Common myeloid progenitor, CD34-positive (primary cell): ENCODE measurements at regions not wholly inside any gene's neighbourhood (a gene's known extent, or its start where the extent isn't known, plus 50 kb on each side); places are given as distances from the start of the nearest gene placed in this dataset.

ENCODE experiments used
- CTCF ChIA-PET: fragments of 350-600 bp; sonication (Branson Sonifier 250); formaldehyde crosslinking; loops from one replicate; lab custom pipeline; 2021; ENCODE audit warnings: antibody characterized with exemption; lab: Charles Lee
- POLR2A ChIA-PET: fragments of 350-600 bp; sonication (Branson Sonifier 250); formaldehyde crosslinking; loops from one replicate; lab custom pipeline; 2021; ENCODE audit warnings: antibody characterized with exemption; lab: Charles Lee
- DNase-seq, 3 donors: peaks; one replicate each; pipeline versions ENCODE4 v3.0.0 to v3.0.0-alpha.2; 2013
- H3K27ac ChIP-seq, 2 experiments: 1 replicate in 1 of 2; 2 replicates in 1 of 2; pipeline ENCODE4 v1.7.0; 2013; ENCODE audit warnings: inconsistent platforms in 2 of 2, low read length in 2 of 2, mild to moderate bottlenecking in 2 of 2, low read depth in 1 of 2, moderate library complexity in 1 of 2; ENCODE audit not compliant: severe bottlenecking in 2 of 2, insufficient read depth in 1 of 2, poor library complexity in 1 of 2
- H3K27me3 ChIP-seq, 5 experiments: replicated peaks in 2 of 5; 1 replicate in 3 of 5; 2 replicates in 2 of 5; pipeline versions ENCODE4 v1.6.1 to v1.7.0; 2013; ENCODE audit warnings: low read length in 4 of 5, mild to moderate bottlenecking in 2 of 5, moderate library complexity in 2 of 5, inconsistent platforms in 1 of 5; ENCODE audit not compliant: insufficient read depth in 5 of 5, control insufficient read depth in 4 of 5
- H3K36me3 ChIP-seq, 4 experiments: 1 replicate in 2 of 4; 2 replicates in 2 of 4; pipeline versions ENCODE4 v1.6.1 to v1.7.0; 2013; ENCODE audit warnings: low read length in 3 of 4, control low read depth in 1 of 4, mild to moderate bottlenecking in 1 of 4; ENCODE audit not compliant: control insufficient read depth in 4 of 4, insufficient read depth in 4 of 4
- H3K4me1 ChIP-seq, 4 experiments: 1 replicate in 3 of 4; 2 replicates in 1 of 4; pipeline versions ENCODE4 v1.6.1 to v1.7.1; 2013; ENCODE audit warnings: low read length in 3 of 4, mild to moderate bottlenecking in 3 of 4, control low read depth in 1 of 4, inconsistent platforms in 1 of 4, moderate library complexity in 1 of 4; ENCODE audit not compliant: control insufficient read depth in 4 of 4, insufficient read depth in 4 of 4; ENCODE audit errors: control extremely low read depth in 1 of 4
- H3K4me3 ChIP-seq, 7 experiments: 1 replicate in 4 of 7; 2 replicates in 3 of 7; pipeline versions ENCODE4 v1.5.1 to v1.7.0; 2013; ENCODE audit warnings: mild to moderate bottlenecking in 7 of 7, low read length in 6 of 7, moderate library complexity in 6 of 7, inconsistent platforms in 2 of 7, low read depth in 2 of 7, control low read depth in 1 of 7; ENCODE audit not compliant: insufficient read depth in 4 of 7, control insufficient read depth in 1 of 7; ENCODE audit errors: extremely low read depth in 1 of 7
- H3K9me3 ChIP-seq, 5 experiments: 1 replicate in 4 of 5; 2 replicates in 1 of 5; pipeline versions ENCODE4 v1.6.1 to v1.7.1; 2013; ENCODE audit warnings: low read length in 4 of 5, mild to moderate bottlenecking in 2 of 5, inconsistent platforms in 1 of 5, low read depth in 1 of 5, moderate library complexity in 1 of 5; ENCODE audit not compliant: control insufficient read depth in 4 of 5, insufficient read depth in 2 of 5; ENCODE audit errors: control extremely low read depth in 1 of 5
- WGBS: methylation state at CpG from one replicate; pipeline ENCODE4 v1.1.5; 2013; ENCODE audit not compliant: insufficient coverage; 5-methylcytosine and 5-hydroxymethylcytosine counted together

DNA sequence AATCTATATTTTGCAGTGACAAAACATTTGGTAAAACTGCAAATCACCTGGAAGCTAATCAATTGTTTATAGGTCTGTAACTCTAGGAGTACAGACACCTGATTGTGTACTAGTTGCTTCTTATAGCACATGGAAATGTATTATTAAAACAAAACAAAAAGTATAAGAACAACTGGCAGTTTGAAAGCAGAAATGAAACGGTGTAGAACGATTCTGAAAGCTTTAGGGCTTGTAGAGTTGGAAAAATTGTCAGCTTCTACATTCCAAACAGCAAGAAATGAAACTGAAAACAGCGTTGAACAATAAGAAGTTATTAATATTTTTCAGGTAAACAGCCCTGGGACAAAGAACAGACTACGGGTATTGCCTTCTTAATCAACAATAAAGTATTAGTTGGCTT lies 273.3 kb downstream of the OLFM3 start:
- POLR2A ChIA-PET = no interaction called here

DNA sequence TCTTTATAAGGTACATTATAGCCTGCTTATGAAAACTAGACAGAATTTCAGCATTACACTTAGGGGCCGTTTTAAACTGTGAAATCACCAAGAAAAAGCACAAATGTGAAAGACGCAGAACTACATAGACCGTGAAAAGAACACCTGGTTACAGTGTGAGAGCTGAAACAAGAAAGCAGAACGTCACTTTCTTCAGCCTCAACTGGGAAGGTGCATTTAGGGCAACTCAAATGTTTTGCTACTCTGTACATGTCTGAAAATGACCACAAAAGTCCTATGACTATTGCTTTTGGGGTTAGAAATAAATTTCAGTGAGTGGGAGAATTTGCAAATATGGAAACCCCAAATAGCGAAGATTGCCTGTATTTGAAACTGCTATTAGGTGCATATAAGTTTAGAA lies 268.7 kb downstream of the OLFM3 start:
- Histone ChIP-seq H3K27me3 (no peaks in the 10 kb centered on the region), H3K27ac (no peak overlapping the region), H3K9me3 (no peaks in the 10 kb centered on the region), H3K4me3 (no peak overlapping the region), H3K36me3 (no peaks in the 10 kb centered on the region), H3K4me1 (no peaks in the 10 kb centered on the region)
- DNase-seq = no peak
- CTCF ChIA-PET = no interaction called here
- 95% methylated on average over 4 of the region's 5 CpGs for WGBS
- POLR2A ChIA-PET = no interaction called here

More for the DNA sequence above, 273.3 kb downstream of the OLFM3 start:
- no peaks in the 10 kb centered on the region for H3K27me3 ChIP-seq
- H3K4me1 ChIP-seq = no peaks in the 10 kb centered on the region
- DNase-seq = no peak
- no peaks in the 10 kb centered on the region for H3K36me3 ChIP-seq
- no peaks in the 10 kb centered on the region for H3K9me3 ChIP-seq
- H3K4me3 ChIP-seq = no peak overlapping the region
- 100% methylated on average over 2 of the region's 4 CpGs for WGBS
- CTCF ChIA-PET = no interaction called here
- H3K27ac ChIP-seq = no peak overlapping the region

DNA sequence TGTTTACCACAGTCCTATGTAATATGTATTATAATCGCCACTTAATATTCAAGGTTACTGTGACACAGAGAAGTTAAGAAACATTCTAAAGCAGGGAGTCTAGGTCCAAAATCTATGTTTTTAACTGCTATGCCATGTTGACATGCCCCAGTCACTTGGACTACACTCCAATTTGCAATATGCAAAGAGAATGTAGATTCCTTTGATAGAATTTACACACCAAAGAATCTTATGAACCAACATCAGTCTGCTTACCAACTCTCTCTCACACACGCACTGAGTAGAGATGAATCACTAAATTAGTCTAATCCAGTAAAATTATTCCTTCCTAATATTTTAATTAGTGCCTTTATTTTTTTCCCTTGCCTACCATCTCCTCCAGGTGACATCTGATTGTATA lies 266.2 kb downstream of the OLFM3 start:
- DNase-seq = no peak
- Histone ChIP-seq H3K27ac (no peak overlapping the region), H3K27me3 (peaks cover 0 to 2% (median 0%) of the 10 kb centered on the region in 5 experiments), H3K4me1 (no peaks in the 10 kb centered on the region), H3K4me3 (no peak overlapping the region), H3K36me3 (no peaks in the 10 kb centered on the region), H3K9me3 (no peaks in the 10 kb centered on the region)
- ChIA-PET CTCF (no interaction called here), POLR2A (no interaction called here)
- 100% methylated on average over 1 of the region's 2 CpGs for WGBS

DNA sequence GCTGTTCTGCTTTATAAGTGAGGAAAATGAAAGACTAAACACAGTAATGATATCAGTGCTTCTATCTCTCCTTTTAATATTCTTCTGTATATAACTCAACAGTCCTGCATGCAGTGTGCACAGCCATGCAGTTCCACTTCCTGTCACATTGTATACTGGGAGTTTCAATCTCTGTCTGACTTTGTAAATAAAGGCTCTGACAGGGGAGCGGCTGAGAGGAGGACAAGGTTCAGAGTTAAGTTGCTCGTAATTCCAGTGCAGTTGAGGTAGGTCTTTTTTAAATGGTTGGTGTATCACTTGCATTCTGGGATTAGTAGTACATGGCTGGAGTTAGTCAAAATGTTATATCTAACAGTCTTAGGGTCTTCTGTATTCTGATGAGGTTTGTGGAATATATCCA lies 264.5 kb downstream of the OLFM3 start:
- no peak overlapping the region for H3K27ac ChIP-seq
- no CpG with 5 or more reads among the region's 2 CpGs for WGBS
- no peaks in the 10 kb centered on the region for H3K36me3 ChIP-seq
- no peak overlapping the region for H3K4me3 ChIP-seq
- H3K4me1 ChIP-seq = no peaks in the 10 kb centered on the region
- peaks cover 0 to 2% (median 0%) of the 10 kb centered on the region in 5 experiments for H3K27me3 ChIP-seq
- CTCF ChIA-PET = no interaction called here
- POLR2A ChIA-PET = no interaction called here
- no peaks in the 10 kb centered on the region for H3K9me3 ChIP-seq
- no peak for DNase-seq

DNA sequence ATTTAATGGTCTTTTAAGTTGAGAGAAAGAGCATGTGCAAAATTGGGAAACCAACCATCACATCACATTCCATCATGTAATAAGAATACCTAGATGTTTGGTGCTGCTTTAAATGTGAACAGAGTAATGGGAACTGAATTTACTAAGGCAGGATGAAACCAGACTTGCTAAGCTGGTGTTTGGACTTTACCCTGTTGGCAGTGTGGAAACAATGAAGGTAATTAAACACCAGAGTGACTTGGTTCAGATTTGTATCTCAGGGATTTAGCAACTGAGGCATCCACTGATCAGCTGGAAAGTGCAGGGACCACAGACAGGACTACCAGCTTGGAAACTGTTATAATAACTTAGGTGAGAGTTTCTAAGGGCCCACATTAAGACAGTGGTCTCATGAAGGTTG lies 263.4 kb downstream of the OLFM3 start:
- Histone ChIP-seq H3K27ac (no peak overlapping the region), H3K27me3 (peaks cover 0 to 2% (median 0%) of the 10 kb centered on the region in 5 experiments), H3K4me1 (no peaks in the 10 kb centered on the region), H3K4me3 (no peak overlapping the region), H3K9me3 (no peaks in the 10 kb centered on the region), H3K36me3 (no peaks in the 10 kb centered on the region)
- CTCF ChIA-PET = no interaction called here
- POLR2A ChIA-PET = no interaction called here
- DNase-seq = no peak

DNA sequence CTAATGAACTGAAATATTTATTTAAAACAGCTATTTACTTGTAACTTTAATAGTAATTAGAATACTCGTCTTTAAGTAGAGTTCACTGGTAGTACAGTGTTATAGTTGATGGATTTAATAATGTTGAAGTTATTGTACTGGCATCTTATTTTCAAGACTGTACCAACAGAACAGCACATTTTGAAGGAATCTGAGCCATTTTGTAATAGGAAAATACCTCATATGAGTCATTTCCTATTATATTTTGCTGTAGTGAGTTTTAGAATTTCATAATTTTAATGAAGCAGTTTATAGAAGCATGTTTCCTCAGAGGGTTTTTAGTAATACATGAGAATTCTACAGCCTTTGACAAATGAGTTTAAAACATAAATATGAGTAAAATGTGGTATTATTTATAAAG lies 258.3 kb downstream of the OLFM3 start:
- POLR2A ChIA-PET = no interaction called here

GRCh38 chr1:101739146-101739545 lies 257.6 kb downstream of the OLFM3 start:
- ChIA-PET POLR2A (no interaction called here), CTCF (no interaction called here)
- Histone ChIP-seq H3K4me3 (no peak overlapping the region), H3K4me1 (no peaks in the 10 kb centered on the region), H3K36me3 (no peaks in the 10 kb centered on the region), H3K27ac (no peak overlapping the region), H3K9me3 (no peaks in the 10 kb centered on the region), H3K27me3 (no peaks in the 10 kb centered on the region)
- no peak for DNase-seq
- WGBS = 100% methylated on average over 2 of the region's 6 CpGs

More for the DNA sequence above, 258.3 kb downstream of the OLFM3 start:
- Histone ChIP-seq H3K27ac (no peak overlapping the region), H3K27me3 (peaks cover 0 to 2% (median 0%) of the 10 kb centered on the region in 5 experiments), H3K4me1 (no peaks in the 10 kb centered on the region), H3K9me3 (no peaks in the 10 kb centered on the region), H3K36me3 (no peaks in the 10 kb centered on the region), H3K4me3 (no peak overlapping the region)
- WGBS = no CpG with 5 or more reads among the region's 1 CpG
- CTCF ChIA-PET = no interaction called here
- DNase-seq = no peak
